GM12865 (cell line): ENCODE measurements at regions not wholly inside any gene's neighbourhood (a gene's known extent, or its start where the extent isn't known, plus 50 kb on each side); places are given as distances from the start of the nearest gene placed in this dataset.

Experiments used
- DNase-seq: peaks from one replicate; pipeline ENCODE4 v3.0.0; 2010; ENCODE audit warnings: low read depth
- H3K4me3 ChIP-seq: 2 replicates; pipeline ENCODE4 v1.5.1; 2011; ENCODE audit warnings: mild to moderate bottlenecking, low read depth, low read length, control low read depth
- CTCF ChIP-seq: IDR thresholded peaks from 2 replicates; pipeline ENCODE4 v1.5.1; 2011; ENCODE audit warnings: low read length, control low read depth, low read depth, inconsistent platforms; ENCODE audit not compliant: insufficient read depth; ENCODE audit errors: missing control alignments

GRCh38 chr13:107234319-107235073 lies 666.6 kb upstream of the ARGLU1 start:
- no peak overlapping the region for H3K4me3 ChIP-seq
- DNase-seq, result no peak
- TF ChIP-seq CTCF, result no peak

GRCh38 chr13:107233541-107233940 lies 665.6 kb upstream of the ARGLU1 start:
- no peak for TF ChIP-seq CTCF
- DNase-seq, result no peak
- no peak overlapping the region for H3K4me3 ChIP-seq

GRCh38 chr13:107231944-107232343 lies 664.0 kb upstream of the ARGLU1 start:
- TF ChIP-seq CTCF, result no peak
- no peak for DNase-seq
- no peak overlapping the region for H3K4me3 ChIP-seq

GRCh38 chr13:107223867-107224266 lies 655.9 kb upstream of the ARGLU1 start:
- TF ChIP-seq CTCF, result no peak
- no peak overlapping the region for H3K4me3 ChIP-seq
- no peak for DNase-seq

GRCh38 chr13:107222597-107222996 lies 654.7 kb upstream of the ARGLU1 start:
- no peak for DNase-seq
- TF ChIP-seq CTCF, result no peak
- H3K4me3 ChIP-seq, result no peak overlapping the region

GRCh38 chr13:107220245-107220644 lies 652.3 kb upstream of the ARGLU1 start:
- no peak for DNase-seq
- TF ChIP-seq CTCF, result no peak

GRCh38 chr13:107217251-107217650 lies 649.3 kb upstream of the ARGLU1 start:
- no peak for TF ChIP-seq CTCF
- no peak for DNase-seq
- no peak overlapping the region for H3K4me3 ChIP-seq

More at GRCh38 chr13:107220245-107220644, 652.3 kb upstream of the ARGLU1 start:
- H3K4me3 ChIP-seq, result no peak overlapping the region
